Common myeloid progenitor, CD34-positive (primary cell): ENCODE measurements at regions not wholly inside any gene's neighbourhood (a gene's known extent, or its start where the extent isn't known, plus 50 kb on each side); places are given as distances from the start of the nearest gene placed in this dataset.

ENCODE experiments used
- CTCF ChIA-PET: fragments of 350-600 bp; sonication (Branson Sonifier 250); formaldehyde crosslinking; loops from one replicate; lab custom pipeline; 2021; ENCODE audit warnings: antibody characterized with exemption; lab: Charles Lee
- POLR2A ChIA-PET: fragments of 350-600 bp; sonication (Branson Sonifier 250); formaldehyde crosslinking; loops from one replicate; lab custom pipeline; 2021; ENCODE audit warnings: antibody characterized with exemption; lab: Charles Lee
- DNase-seq, 3 donors: peaks; one replicate each; pipeline versions ENCODE4 v3.0.0 to v3.0.0-alpha.2; 2013
- H3K27ac ChIP-seq, 2 experiments: 1 replicate in 1 of 2; 2 replicates in 1 of 2; pipeline ENCODE4 v1.7.0; 2013; ENCODE audit warnings: inconsistent platforms in 2 of 2, low read length in 2 of 2, mild to moderate bottlenecking in 2 of 2, low read depth in 1 of 2, moderate library complexity in 1 of 2; ENCODE audit not compliant: severe bottlenecking in 2 of 2, insufficient read depth in 1 of 2, poor library complexity in 1 of 2
- H3K27me3 ChIP-seq, 5 experiments: replicated peaks in 2 of 5; 1 replicate in 3 of 5; 2 replicates in 2 of 5; pipeline versions ENCODE4 v1.6.1 to v1.7.0; 2013; ENCODE audit warnings: low read length in 4 of 5, mild to moderate bottlenecking in 2 of 5, moderate library complexity in 2 of 5, inconsistent platforms in 1 of 5; ENCODE audit not compliant: insufficient read depth in 5 of 5, control insufficient read depth in 4 of 5
- H3K36me3 ChIP-seq, 4 experiments: 1 replicate in 2 of 4; 2 replicates in 2 of 4; pipeline versions ENCODE4 v1.6.1 to v1.7.0; 2013; ENCODE audit warnings: low read length in 3 of 4, control low read depth in 1 of 4, mild to moderate bottlenecking in 1 of 4; ENCODE audit not compliant: control insufficient read depth in 4 of 4, insufficient read depth in 4 of 4
- H3K4me1 ChIP-seq, 4 experiments: 1 replicate in 3 of 4; 2 replicates in 1 of 4; pipeline versions ENCODE4 v1.6.1 to v1.7.1; 2013; ENCODE audit warnings: low read length in 3 of 4, mild to moderate bottlenecking in 3 of 4, control low read depth in 1 of 4, inconsistent platforms in 1 of 4, moderate library complexity in 1 of 4; ENCODE audit not compliant: control insufficient read depth in 4 of 4, insufficient read depth in 4 of 4; ENCODE audit errors: control extremely low read depth in 1 of 4
- H3K4me3 ChIP-seq, 7 experiments: 1 replicate in 4 of 7; 2 replicates in 3 of 7; pipeline versions ENCODE4 v1.5.1 to v1.7.0; 2013; ENCODE audit warnings: mild to moderate bottlenecking in 7 of 7, low read length in 6 of 7, moderate library complexity in 6 of 7, inconsistent platforms in 2 of 7, low read depth in 2 of 7, control low read depth in 1 of 7; ENCODE audit not compliant: insufficient read depth in 4 of 7, control insufficient read depth in 1 of 7; ENCODE audit errors: extremely low read depth in 1 of 7
- H3K9me3 ChIP-seq, 5 experiments: 1 replicate in 4 of 5; 2 replicates in 1 of 5; pipeline versions ENCODE4 v1.6.1 to v1.7.1; 2013; ENCODE audit warnings: low read length in 4 of 5, mild to moderate bottlenecking in 2 of 5, inconsistent platforms in 1 of 5, low read depth in 1 of 5, moderate library complexity in 1 of 5; ENCODE audit not compliant: control insufficient read depth in 4 of 5, insufficient read depth in 2 of 5; ENCODE audit errors: control extremely low read depth in 1 of 5
- WGBS: methylation state at CpG from one replicate; pipeline ENCODE4 v1.1.5; 2013; ENCODE audit not compliant: insufficient coverage; 5-methylcytosine and 5-hydroxymethylcytosine counted together

DNA sequence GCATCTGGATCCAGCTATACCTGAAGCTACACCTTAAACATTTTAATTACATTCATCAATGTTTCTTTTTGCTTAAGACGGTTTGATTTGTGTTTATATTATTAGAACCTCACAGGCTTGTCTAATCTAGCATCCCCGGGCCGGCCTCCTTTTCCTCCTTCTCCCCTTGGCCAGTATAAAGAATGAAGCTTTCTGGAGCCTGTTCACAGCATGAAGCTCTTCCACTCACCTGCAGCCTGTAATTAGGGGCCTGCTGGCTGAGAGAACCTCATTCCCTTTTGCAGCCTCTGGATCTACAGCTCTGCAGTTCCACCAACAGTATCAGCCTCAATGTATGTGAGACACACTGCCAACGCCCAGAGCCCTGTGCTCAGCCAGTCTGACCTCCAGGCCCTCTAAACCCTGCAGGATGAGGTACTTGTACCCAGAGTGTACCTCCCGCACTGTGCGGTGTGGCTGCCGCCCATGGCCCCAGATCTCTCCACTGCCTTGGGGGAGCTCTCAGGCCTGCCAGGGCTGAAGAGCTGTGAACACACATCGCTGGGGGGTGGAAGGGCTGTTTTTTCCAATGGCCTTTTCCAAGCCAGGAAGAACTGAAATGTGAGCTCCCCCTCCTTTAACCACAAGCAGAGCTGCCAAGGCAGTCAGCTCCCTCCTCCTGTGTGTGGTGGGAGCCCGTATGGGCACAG, 114.7 kb upstream of the ALDH1A3 start:
- Histone ChIP-seq H3K36me3 (no peaks in the 10 kb centered on the region), H3K4me1 (peaks cover 0 to 14% (median 4%) of the 10 kb centered on the region in 4 experiments), H3K27ac (no peak overlapping the region), H3K9me3 (no peaks in the 10 kb centered on the region), H3K4me3 (no peak overlapping the region), H3K27me3 (peaks cover 1 to 19% (median 12%) of the 10 kb centered on the region in 5 experiments)
- DNase-seq: peak in 2 of 3 donors; percentile 40 to 72
- POLR2A ChIA-PET: no interaction called here
- 51% methylated on average over 7 of the region's 9 CpGs for WGBS
- CTCF ChIA-PET: interaction anchor here (1.1 to 1.4 kb wide), 3 partner anchors 108 to 153 kb away, joined by 3 to 4 read pairs (median 3); no protein-coding TSS in a partner anchor

GRCh38 chr15:100765467-100766241, 114.0 kb upstream of the ALDH1A3 start:
- no peak overlapping the region for H3K4me3 ChIP-seq
- POLR2A ChIA-PET: no interaction called here
- CTCF ChIA-PET: interaction anchor here (0.9 to 1.4 kb wide), 3 partner anchors 86 to 152 kb away, joined by 3 to 4 read pairs (median 3); no protein-coding TSS in a partner anchor
- H3K27ac ChIP-seq: no peak overlapping the region
- H3K9me3 ChIP-seq: no peaks in the 10 kb centered on the region
- H3K27me3 ChIP-seq: peaks cover 0 to 12% (median 7%) of the 10 kb centered on the region in 5 experiments
- peak in 1 of 3 donors; percentile 56 for DNase-seq
- no peaks in the 10 kb centered on the region for H3K36me3 ChIP-seq
- H3K4me1 ChIP-seq: peaks cover 0 to 14% (median 4%) of the 10 kb centered on the region in 4 experiments
- 85% methylated on average over 19 of the region's 24 CpGs for WGBS

- DNase-seq: no peak
- CTCF ChIA-PET: interaction anchor here (0.9 kb wide), 1 partner anchor 87 kb away, joined by 3 read pairs; no protein-coding TSS in a partner anchor
- 46% methylated on average over 10 of the region's 13 CpGs for WGBS
- Histone ChIP-seq H3K36me3 (no peaks in the 10 kb centered on the region), H3K9me3 (no peaks in the 10 kb centered on the region), H3K4me1 (peaks cover 0 to 14% (median 4%) of the 10 kb centered on the region in 4 experiments), H3K27me3 (peaks cover 0 to 7% (median 3%) of the 10 kb centered on the region in 5 experiments), H3K4me3 (no peak overlapping the region), H3K27ac (no peak overlapping the region)
- POLR2A ChIA-PET: no interaction called here
Measured at GRCh38 chr15:100766243-100767000, 113.2 kb upstream of the ALDH1A3 start.

GRCh38 chr15:100767001-100767825, 112.4 kb upstream of the ALDH1A3 start:
- POLR2A ChIA-PET: no interaction called here
- CTCF ChIA-PET: no interaction called here
- H3K36me3 ChIP-seq: no peaks in the 10 kb centered on the region
- peaks cover 0 to 14% (median 4%) of the 10 kb centered on the region in 4 experiments for H3K4me1 ChIP-seq
- H3K27ac ChIP-seq: no peak overlapping the region
- DNase-seq: no peak
- H3K9me3 ChIP-seq: no peaks in the 10 kb centered on the region
- no peak overlapping the region for H3K4me3 ChIP-seq
- WGBS: 97% methylated on average over 8 of the region's 14 CpGs
- peaks cover 0 to 6% (median 3%) of the 10 kb centered on the region in 5 experiments for H3K27me3 ChIP-seq

- Histone ChIP-seq H3K36me3 (no peaks in the 10 kb centered on the region), H3K4me3 (no peak overlapping the region), H3K27ac (no peak overlapping the region), H3K9me3 (no peaks in the 10 kb centered on the region), H3K27me3 (peaks cover 0 to 6% (median 3%) of the 10 kb centered on the region in 5 experiments), H3K4me1 (peaks cover 0 to 9% (median 3%) of the 10 kb centered on the region in 4 experiments)
- no peak for DNase-seq
- POLR2A ChIA-PET: no interaction called here
- WGBS: 96% methylated on average over 8 of the region's 9 CpGs
- CTCF ChIA-PET: no interaction called here
Measured at GRCh38 chr15:100768501-100768931, 111.1 kb upstream of the ALDH1A3 start.
